ENCODE measurements at regions not wholly inside any gene's neighbourhood (a gene's known extent, or its start where the extent isn't known, plus 50 kb on each side); places are given as distances from the start of the nearest gene placed in this dataset.

GRCh38 chr11:15769203-15769602 lies 587.1 kb downstream of the SOX6 start:
- peaks cover 0 to 11% (median 0%) of the 10 kb centered on the region in 10 experiments; a peak in 6 of 20 replicates for H3K4me1 ChIP-seq
- no peaks in the 10 kb centered on the region; a peak in 1 of 22 replicates for H3K9me3 ChIP-seq (replicated peaks in 1 of 11)
- no peaks in the 10 kb centered on the region for H3K27me3 ChIP-seq
- no peak overlapping the region for H3K9ac ChIP-seq
- H4K20me1 ChIP-seq: no peaks in the 10 kb centered on the region
- no peaks in the 10 kb centered on the region for H3K36me3 ChIP-seq
- no peak overlapping the region for H3K27ac ChIP-seq
- H3K4me2 ChIP-seq: no peak overlapping the region
- no peak overlapping the region for H3K4me3 ChIP-seq
- TF ChIP-seq Cebpa-rat (IDR thresholded peaks at IDR 0.05): no peak

GRCh38 chr11:15770798-15771414 lies 585.4 kb downstream of the SOX6 start:
- Histone ChIP-seq H3K36me3 (no peaks in the 10 kb centered on the region), H3K4me3 (no peak overlapping the region), H3K9ac (no peak overlapping the region), H3K4me1 (peaks cover 0 to 17% (median 0%) of the 10 kb centered on the region in 10 experiments; a peak in 6 of 20 replicates), H4K20me1 (no peaks in the 10 kb centered on the region), H3K27me3 (no peaks in the 10 kb centered on the region), H3K27ac (no peak overlapping the region), H3K4me2 (no peak overlapping the region), H3K9me3 (replicated peaks in 1 of 11) (no peaks in the 10 kb centered on the region)
- TF ChIP-seq Cebpa-rat (IDR thresholded peaks at IDR 0.05): no peak

- no peak overlapping the region for H3K4me3 ChIP-seq
- no peak overlapping the region for H3K9ac ChIP-seq
- no peaks in the 10 kb centered on the region for H3K9me3 ChIP-seq (replicated peaks in 1 of 11)
- no peaks in the 10 kb centered on the region for H3K36me3 ChIP-seq
- no peaks in the 10 kb centered on the region for H3K27me3 ChIP-seq
- H3K4me2 ChIP-seq: no peak overlapping the region
- peaks cover 0 to 17% (median 0%) of the 10 kb centered on the region in 10 experiments; a peak in 6 of 20 replicates for H3K4me1 ChIP-seq
- no peaks in the 10 kb centered on the region for H4K20me1 ChIP-seq
- TF ChIP-seq Cebpa-rat (IDR thresholded peaks at IDR 0.05): no peak
- no peak overlapping the region for H3K27ac ChIP-seq
These were observed 583.8 kb downstream of the SOX6 start for GRCh38 chr11:15772547-15772946.

- TF ChIP-seq Cebpa-rat (IDR thresholded peaks at IDR 0.05): no peak
- no peak overlapping the region for H3K27ac ChIP-seq
- H3K4me3 ChIP-seq: no peak overlapping the region
- no peaks in the 10 kb centered on the region for H3K36me3 ChIP-seq
- H3K9ac ChIP-seq: no peak overlapping the region
- H4K20me1 ChIP-seq: no peaks in the 10 kb centered on the region
- no peaks in the 10 kb centered on the region for H3K27me3 ChIP-seq
- H3K4me1 ChIP-seq: peaks cover 0 to 17% (median 0%) of the 10 kb centered on the region in 10 experiments; a peak in 6 of 20 replicates
- no peak overlapping the region for H3K4me2 ChIP-seq
- H3K9me3 ChIP-seq (replicated peaks in 1 of 11): no peaks in the 10 kb centered on the region
These were observed 583.4 kb downstream of the SOX6 start for GRCh38 chr11:15772981-15773380.

- peak overlapping the region in 3 of 11 experiments; percentile 19 to 79 (median 70); a peak in 6 of 22 replicates for H3K4me2 ChIP-seq
- H4K20me1 ChIP-seq: no peaks in the 10 kb centered on the region
- no peaks in the 10 kb centered on the region for H3K36me3 ChIP-seq
- H3K9ac ChIP-seq: peak overlapping the region in 2 of 11 experiments; percentile 1 to 60; a peak in 1 of 22 replicates
- no peaks in the 10 kb centered on the region for H3K27me3 ChIP-seq
- H3K9me3 ChIP-seq (replicated peaks in 1 of 11): no peaks in the 10 kb centered on the region
- H3K4me3 ChIP-seq: no peak overlapping the region
- H3K4me1 ChIP-seq: peaks cover 0 to 17% (median 0%) of the 10 kb centered on the region in 10 experiments; a peak in 6 of 20 replicates
- no peak overlapping the region; a peak in 1 of 22 replicates for H3K27ac ChIP-seq
- no peak for TF ChIP-seq Cebpa-rat (IDR thresholded peaks at IDR 0.05)
These were observed 582.6 kb downstream of the SOX6 start for GRCh38 chr11:15773476-15774387.

- H3K27me3 ChIP-seq: no peaks in the 10 kb centered on the region
- H3K9ac ChIP-seq: peak overlapping the region in 2 of 11 experiments; percentile 1 to 60; a peak in 1 of 22 replicates
- H4K20me1 ChIP-seq: no peaks in the 10 kb centered on the region
- no peak overlapping the region; a peak in 1 of 22 replicates for H3K27ac ChIP-seq
- H3K4me1 ChIP-seq: peaks cover 0 to 17% (median 0%) of the 10 kb centered on the region in 10 experiments; a peak in 6 of 20 replicates
- no peak overlapping the region for H3K4me3 ChIP-seq
- no peak for TF ChIP-seq Cebpa-rat (IDR thresholded peaks at IDR 0.05)
- no peaks in the 10 kb centered on the region for H3K36me3 ChIP-seq
- no peaks in the 10 kb centered on the region for H3K9me3 ChIP-seq (replicated peaks in 1 of 11)
- H3K4me2 ChIP-seq: peak overlapping the region in 3 of 11 experiments; percentile 19 to 79 (median 70); a peak in 6 of 22 replicates
These were observed 581.9 kb downstream of the SOX6 start for GRCh38 chr11:15774388-15774939.

GRCh38 chr11:15775015-15775541 lies 581.3 kb downstream of the SOX6 start:
- no peak for TF ChIP-seq Cebpa-rat (IDR thresholded peaks at IDR 0.05)
- H3K4me1 ChIP-seq: peaks cover 0 to 17% (median 0%) of the 10 kb centered on the region in 10 experiments; a peak in 6 of 20 replicates
- no peaks in the 10 kb centered on the region for H3K27me3 ChIP-seq
- no peaks in the 10 kb centered on the region for H3K36me3 ChIP-seq
- no peaks in the 10 kb centered on the region for H3K9me3 ChIP-seq (replicated peaks in 1 of 11)
- no peak overlapping the region for H3K27ac ChIP-seq
- H3K4me2 ChIP-seq: peak overlapping the region in 3 of 11 experiments; percentile 19 to 79 (median 70); a peak in 6 of 22 replicates
- no peaks in the 10 kb centered on the region for H4K20me1 ChIP-seq
- H3K4me3 ChIP-seq: no peak overlapping the region
- H3K9ac ChIP-seq: no peak overlapping the region

GRCh38 chr11:15775797-15776196 lies 580.5 kb downstream of the SOX6 start:
- Histone ChIP-seq H3K27ac (no peak overlapping the region), H3K4me2 (peak overlapping the region in 1 of 11 experiments; percentile 79; a peak in 1 of 22 replicates), H3K9me3 (replicated peaks in 1 of 11) (no peaks in the 10 kb centered on the region), H3K27me3 (no peaks in the 10 kb centered on the region), H3K36me3 (no peaks in the 10 kb centered on the region), H3K4me1 (peaks cover 0 to 17% (median 0%) of the 10 kb centered on the region in 10 experiments; a peak in 6 of 20 replicates), H3K4me3 (no peak overlapping the region), H3K9ac (no peak overlapping the region), H4K20me1 (no peaks in the 10 kb centered on the region)
- TF ChIP-seq Cebpa-rat (IDR thresholded peaks at IDR 0.05): no peak

GRCh38 chr11:15776366-15776765 lies 580.0 kb downstream of the SOX6 start:
- H3K27me3 ChIP-seq: no peaks in the 10 kb centered on the region
- H3K36me3 ChIP-seq: no peaks in the 10 kb centered on the region

More at GRCh38 chr11:15776366-15776765, 580.0 kb downstream of the SOX6 start:
- no peaks in the 10 kb centered on the region for H3K9me3 ChIP-seq (replicated peaks in 1 of 11)
- H4K20me1 ChIP-seq: no peaks in the 10 kb centered on the region
- H3K27ac ChIP-seq: no peak overlapping the region
- no peak overlapping the region for H3K4me3 ChIP-seq
- TF ChIP-seq Cebpa-rat (IDR thresholded peaks at IDR 0.05): no peak
- no peak overlapping the region for H3K4me2 ChIP-seq
- H3K4me1 ChIP-seq: peaks cover 0 to 17% (median 0%) of the 10 kb centered on the region in 10 experiments; a peak in 6 of 20 replicates
- H3K9ac ChIP-seq: no peak overlapping the region

Measured in BLaER1 treated with 17β-estradiol and CSF1 and Interleukin-3, amounts not matched to agents 10 nM and 100 nM (cell line).